HG03025 (cell line): ENCODE measurements at regions not wholly inside any gene's neighbourhood (a gene's known extent, or its start where the extent isn't known, plus 50 kb on each side); places are given as distances from the start of the nearest gene placed in this dataset.
"Not testable (repeated sequence)": the region's sequence is repeated elsewhere in the genome, so short reads cannot be mapped to it uniquely, and the experiment has no call there.

ENCODE experiments used
- ATAC-seq: cut with Tn5 transposase; IDR thresholded peaks from one replicate; pipeline ENCODE4 v1.9.1; 2021; ENCODE audit warnings: mild to moderate bottlenecking, moderate library complexity; ENCODE audit not compliant: unreplicated experiment, low FRiP score

GRCh38 chr4:33930497-33930896, 2313.8 kb downstream of the ARAP2 start:
- no peak for ATAC-seq

- no peak for ATAC-seq
Observed at GRCh38 chr4:33931026-33931425, 2313.3 kb downstream of the ARAP2 start.

DNA sequence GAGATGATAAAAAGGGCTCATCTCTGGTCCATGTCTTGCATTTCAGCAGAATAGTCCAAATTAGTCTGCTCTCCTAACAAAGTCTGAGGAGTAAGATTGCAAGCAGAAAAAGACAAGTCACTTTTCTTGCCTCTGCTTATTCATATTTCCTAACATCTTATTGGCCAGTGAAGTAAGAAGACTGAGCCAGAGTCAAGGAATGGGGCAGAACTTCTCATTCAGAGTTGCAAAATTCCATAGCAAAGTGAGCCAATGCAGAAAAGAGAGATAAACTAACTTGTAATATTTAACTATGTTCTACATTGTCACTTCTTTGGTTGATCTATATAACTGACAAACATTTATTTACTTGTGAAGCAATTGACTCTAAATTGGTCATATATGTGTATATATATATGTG, 2304.0 kb downstream of the ARAP2 start:
- no peak for ATAC-seq

DNA sequence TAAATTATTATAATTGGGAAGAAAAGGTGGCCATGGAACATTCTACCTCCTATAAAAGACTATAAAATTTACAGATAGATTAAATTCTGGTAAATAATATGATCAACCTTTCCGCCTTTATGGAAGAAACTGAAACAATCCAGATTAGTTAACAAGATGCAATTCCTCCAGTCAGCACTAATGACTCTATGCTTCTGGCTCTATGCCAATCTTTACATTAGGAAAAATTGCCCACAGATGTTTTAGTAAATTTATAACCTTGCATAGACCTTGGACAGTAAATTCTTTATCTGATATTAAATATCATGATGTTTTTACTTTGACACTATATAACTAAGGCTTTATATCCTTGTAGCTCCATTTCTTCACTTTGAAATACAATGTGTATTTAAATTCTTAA, 2302.5 kb downstream of the ARAP2 start:
- no peak for ATAC-seq

DNA sequence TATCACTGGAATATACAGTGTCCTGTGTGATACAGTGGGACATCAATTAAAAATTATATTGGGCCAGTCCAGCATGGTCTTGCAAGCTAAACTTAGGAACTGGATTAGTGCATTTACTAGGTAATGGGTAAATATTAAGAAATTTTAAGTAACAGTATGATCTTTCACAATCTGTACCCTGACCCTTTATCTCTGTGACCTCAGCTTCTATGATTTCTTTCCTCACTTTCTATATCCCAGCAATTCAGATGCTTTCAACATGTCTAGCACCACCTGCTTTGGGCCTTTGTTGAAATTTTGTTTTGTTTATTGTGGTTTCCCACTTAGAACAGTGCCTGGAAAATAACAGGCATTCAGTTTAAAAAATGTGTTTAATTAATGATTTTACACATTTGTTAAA, 2295.4 kb downstream of the ARAP2 start:
- no peak for ATAC-seq

DNA sequence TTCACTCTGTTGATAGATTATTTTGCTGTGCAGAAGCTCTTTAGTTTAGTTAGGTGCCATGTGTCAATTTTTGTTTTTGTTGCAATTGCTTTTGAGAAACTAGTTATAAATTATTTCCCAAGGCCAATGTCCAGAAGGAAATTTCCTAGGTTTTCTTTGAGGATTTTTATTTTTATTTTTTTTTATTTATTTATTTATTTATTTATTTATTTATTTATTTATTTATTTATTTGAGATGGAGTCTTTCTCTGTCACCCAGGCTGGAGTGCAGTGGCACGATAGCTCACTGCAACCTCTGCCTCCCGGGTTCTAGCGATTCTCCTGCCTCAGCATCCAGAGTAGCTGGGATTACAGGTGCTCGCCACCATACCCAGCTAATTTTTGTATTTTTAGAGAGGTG, 2290.5 kb downstream of the ARAP2 start:
- not testable (repeated sequence) for ATAC-seq

GRCh38 chr4:33954759-33955158, 2289.6 kb downstream of the ARAP2 start:
- no peak for ATAC-seq

GRCh38 chr4:33959519-33959918, 2284.8 kb downstream of the ARAP2 start:
- ATAC-seq = no peak

DNA sequence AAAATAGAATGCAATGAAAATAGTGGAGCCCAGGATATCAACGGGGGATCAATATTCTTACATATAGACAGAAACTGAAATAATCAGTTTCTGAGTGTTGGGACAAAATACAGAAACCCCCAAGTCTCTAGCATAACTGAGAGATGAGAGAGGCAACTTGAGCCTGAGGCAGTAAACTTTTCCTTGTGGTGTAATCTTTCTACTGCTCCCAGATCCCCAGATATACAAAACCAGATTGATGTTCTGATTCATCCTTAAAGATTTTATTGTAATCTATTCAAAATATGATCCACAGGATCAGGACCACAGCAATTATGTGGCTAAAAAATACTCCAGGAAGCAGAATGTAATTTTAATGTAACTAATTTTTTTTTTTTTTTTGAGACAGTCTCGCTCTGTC, 2282.6 kb downstream of the ARAP2 start:
- no peak for ATAC-seq

GRCh38 chr4:33966808-33967207, 2277.5 kb downstream of the ARAP2 start:
- ATAC-seq = no peak

- ATAC-seq = no peak
Observed at GRCh38 chr4:33974270-33974669, 2270.0 kb downstream of the ARAP2 start.

- no peak for ATAC-seq
Observed at GRCh38 chr4:33975995-33976394, 2268.3 kb downstream of the ARAP2 start.

- not testable (repeated sequence) for ATAC-seq
Observed at GRCh38 chr4:33979781-33980180, 2264.5 kb downstream of the ARAP2 start.

DNA sequence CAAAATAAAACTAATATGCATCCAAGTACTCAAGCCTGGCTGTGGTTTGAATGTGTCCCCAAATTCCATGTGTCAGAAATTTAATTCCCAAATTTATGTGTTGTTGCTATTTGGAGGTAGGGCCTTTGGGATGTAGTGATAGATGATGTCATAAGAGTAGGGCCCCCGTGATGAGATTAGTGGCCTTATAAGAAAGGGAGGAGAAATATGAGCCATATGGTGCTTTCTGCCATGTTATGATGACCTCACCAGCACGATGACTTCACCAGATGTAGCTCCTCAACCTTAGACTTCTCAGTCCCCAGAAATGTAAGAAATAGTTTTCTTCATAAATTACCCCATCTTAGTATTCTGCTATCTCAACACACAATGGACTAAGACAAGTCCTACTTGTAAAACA, 2264.0 kb downstream of the ARAP2 start:
- ATAC-seq = no peak

- no peak for ATAC-seq
Observed at GRCh38 chr4:33989820-33990443, 2254.4 kb downstream of the ARAP2 start.

GRCh38 chr4:33996075-33996718, 2248.1 kb downstream of the ARAP2 start:
- ATAC-seq = no peak

- ATAC-seq = no peak
Observed at GRCh38 chr4:33998291-33998690, 2246.0 kb downstream of the ARAP2 start.

DNA sequence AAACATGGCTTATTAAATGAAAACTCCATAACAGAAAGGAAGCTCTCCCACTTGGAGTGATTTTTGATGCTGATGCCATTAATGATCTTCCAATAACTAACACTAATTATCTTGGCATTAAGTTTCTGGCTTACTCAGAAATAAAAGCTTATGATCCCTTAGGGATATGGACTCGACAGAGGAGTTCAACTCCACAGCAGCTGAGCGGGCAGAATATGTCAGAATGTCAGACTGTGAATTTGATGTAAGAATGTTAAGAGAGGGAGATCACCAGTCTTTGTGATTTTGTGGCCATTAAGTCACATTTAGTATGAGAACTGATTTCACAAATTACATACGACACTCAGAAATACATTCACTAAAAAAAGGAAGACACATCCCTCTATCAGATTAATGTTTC, 2244.0 kb downstream of the ARAP2 start:
- ATAC-seq = no peak

DNA sequence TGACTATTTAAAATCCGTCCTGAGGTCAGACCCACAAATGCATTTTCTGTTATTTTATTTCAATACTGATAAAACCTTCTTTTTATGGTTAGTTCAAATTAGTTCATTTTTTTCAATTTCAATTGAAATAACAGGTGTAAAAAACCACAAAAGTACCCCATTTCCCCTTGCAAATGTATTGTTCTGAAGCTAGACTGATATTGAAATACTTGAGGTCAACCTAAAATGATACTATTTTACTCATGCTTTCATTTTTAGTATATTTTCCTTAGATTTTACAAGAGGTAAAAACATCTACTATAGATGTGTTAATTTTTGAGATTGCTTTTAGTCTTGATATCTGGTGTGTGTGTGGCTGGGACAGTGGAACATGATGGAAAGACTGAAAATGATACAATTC, 2237.8 kb downstream of the ARAP2 start:
- not testable (repeated sequence) for ATAC-seq

DNA sequence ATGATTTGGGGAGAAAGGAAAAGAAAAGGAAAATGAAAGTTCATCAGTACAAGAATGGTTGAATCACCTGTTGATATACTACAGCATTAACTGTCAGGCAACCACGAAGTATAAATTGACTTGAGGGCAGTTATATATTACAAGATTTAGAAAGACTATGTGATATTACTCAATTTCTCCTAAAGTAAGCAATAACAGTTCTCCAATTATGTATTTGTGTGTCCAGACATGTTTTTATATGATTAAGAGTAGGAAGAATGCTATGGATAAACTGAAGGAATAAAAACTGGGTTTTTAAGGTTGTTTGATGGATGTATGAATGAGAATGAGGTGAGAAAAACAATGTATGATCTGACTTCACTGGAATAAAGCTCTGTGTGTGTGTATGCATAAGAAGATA, 2234.4 kb downstream of the ARAP2 start:
- ATAC-seq = no peak

GRCh38 chr4:34010751-34011519, 2233.4 kb downstream of the ARAP2 start:
- ATAC-seq = no peak

- ATAC-seq = no peak
Observed at GRCh38 chr4:34035225-34035624, 2209.1 kb downstream of the ARAP2 start.
